Glutamatergic neuron (in vitro differentiated cells): ENCODE measurements at regions not wholly inside any gene's neighbourhood (a gene's known extent, or its start where the extent isn't known, plus 50 kb on each side); places are given as distances from the start of the nearest gene placed in this dataset.
A peak's percentile ranks its signal among the peaks of the same experiment; 100 is the strongest.

Experiments
- DNase-seq: peaks from one replicate; pipeline ENCODE4 v3.0.0; 2022
- H3K27ac Mint-ChIP-seq: one replicate; pipeline ENCODE4 v1.8.0; 2020; ENCODE audit warnings: mild to moderate bottlenecking, mixed read lengths, inconsistent platforms; ENCODE audit not compliant: unreplicated experiment
- H3K27me3 Mint-ChIP-seq: one replicate; pipeline ENCODE4 v1.8.0; 2020; ENCODE audit warnings: mild to moderate bottlenecking, moderate library complexity, mixed read lengths, inconsistent platforms; ENCODE audit not compliant: unreplicated experiment
- H3K36me3 Mint-ChIP-seq: one replicate; pipeline ENCODE4 v1.8.0; 2020; ENCODE audit warnings: mild to moderate bottlenecking, mixed read lengths, inconsistent platforms; ENCODE audit not compliant: unreplicated experiment
- H3K4me1 Mint-ChIP-seq: one replicate; pipeline ENCODE4 v1.8.0; 2020; ENCODE audit warnings: mild to moderate bottlenecking, low read depth, mixed read lengths, inconsistent platforms; ENCODE audit not compliant: unreplicated experiment
- H3K4me3 Mint-ChIP-seq: one replicate; pipeline ENCODE4 v1.8.0; 2020; ENCODE audit warnings: mild to moderate bottlenecking, mixed read lengths, inconsistent platforms; ENCODE audit not compliant: unreplicated experiment
- H3K9me3 Mint-ChIP-seq: one replicate; pipeline ENCODE4 v1.8.0; 2020; ENCODE audit warnings: mild to moderate bottlenecking, moderate library complexity, mixed read lengths, inconsistent platforms; ENCODE audit not compliant: unreplicated experiment
- TF ChIP-seq, protein P1 (sequence below): fragments of 200-600 bp; sonication (generic); IDR thresholded peaks from one replicate; pipeline ENCODE4 v1.5.0; 2021; ENCODE audit not compliant: partially characterized antibody, unreplicated experiment

DNA sequence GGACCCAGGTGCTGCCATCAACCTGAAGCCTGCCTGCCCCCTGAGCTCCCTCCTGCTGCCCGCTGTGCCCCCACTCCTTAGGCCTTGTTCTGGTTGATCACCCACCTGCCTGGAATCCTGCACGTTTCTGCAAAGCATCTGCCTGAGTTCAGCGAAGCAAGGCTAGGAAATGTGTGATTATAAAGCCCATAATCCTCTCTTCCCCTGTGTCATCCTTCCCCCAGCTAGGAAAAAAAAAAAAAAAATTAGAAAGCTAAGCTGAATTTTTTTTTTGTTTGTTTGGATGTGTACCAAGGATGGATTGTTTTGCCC lies 93.2 kb downstream of the FOXA2 start:
- Mint-ChIP-seq H3K27ac (no peak overlapping the region), H3K27me3 (no peaks in the 10 kb centered on the region), H3K4me3 (no peak overlapping the region), H3K36me3 (no peaks in the 10 kb centered on the region), H3K9me3 (no peaks in the 10 kb centered on the region), H3K4me1 (peaks cover 2% of the 10 kb centered on the region)
- DNase-seq = no peak
- TF ChIP-seq, protein P1, sequence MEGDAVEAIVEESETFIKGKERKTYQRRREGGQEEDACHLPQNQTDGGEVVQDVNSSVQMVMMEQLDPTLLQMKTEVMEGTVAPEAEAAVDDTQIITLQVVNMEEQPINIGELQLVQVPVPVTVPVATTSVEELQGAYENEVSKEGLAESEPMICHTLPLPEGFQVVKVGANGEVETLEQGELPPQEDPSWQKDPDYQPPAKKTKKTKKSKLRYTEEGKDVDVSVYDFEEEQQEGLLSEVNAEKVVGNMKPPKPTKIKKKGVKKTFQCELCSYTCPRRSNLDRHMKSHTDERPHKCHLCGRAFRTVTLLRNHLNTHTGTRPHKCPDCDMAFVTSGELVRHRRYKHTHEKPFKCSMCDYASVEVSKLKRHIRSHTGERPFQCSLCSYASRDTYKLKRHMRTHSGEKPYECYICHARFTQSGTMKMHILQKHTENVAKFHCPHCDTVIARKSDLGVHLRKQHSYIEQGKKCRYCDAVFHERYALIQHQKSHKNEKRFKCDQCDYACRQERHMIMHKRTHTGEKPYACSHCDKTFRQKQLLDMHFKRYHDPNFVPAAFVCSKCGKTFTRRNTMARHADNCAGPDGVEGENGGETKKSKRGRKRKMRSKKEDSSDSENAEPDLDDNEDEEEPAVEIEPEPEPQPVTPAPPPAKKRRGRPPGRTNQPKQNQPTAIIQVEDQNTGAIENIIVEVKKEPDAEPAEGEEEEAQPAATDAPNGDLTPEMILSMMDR = no peak

DNA sequence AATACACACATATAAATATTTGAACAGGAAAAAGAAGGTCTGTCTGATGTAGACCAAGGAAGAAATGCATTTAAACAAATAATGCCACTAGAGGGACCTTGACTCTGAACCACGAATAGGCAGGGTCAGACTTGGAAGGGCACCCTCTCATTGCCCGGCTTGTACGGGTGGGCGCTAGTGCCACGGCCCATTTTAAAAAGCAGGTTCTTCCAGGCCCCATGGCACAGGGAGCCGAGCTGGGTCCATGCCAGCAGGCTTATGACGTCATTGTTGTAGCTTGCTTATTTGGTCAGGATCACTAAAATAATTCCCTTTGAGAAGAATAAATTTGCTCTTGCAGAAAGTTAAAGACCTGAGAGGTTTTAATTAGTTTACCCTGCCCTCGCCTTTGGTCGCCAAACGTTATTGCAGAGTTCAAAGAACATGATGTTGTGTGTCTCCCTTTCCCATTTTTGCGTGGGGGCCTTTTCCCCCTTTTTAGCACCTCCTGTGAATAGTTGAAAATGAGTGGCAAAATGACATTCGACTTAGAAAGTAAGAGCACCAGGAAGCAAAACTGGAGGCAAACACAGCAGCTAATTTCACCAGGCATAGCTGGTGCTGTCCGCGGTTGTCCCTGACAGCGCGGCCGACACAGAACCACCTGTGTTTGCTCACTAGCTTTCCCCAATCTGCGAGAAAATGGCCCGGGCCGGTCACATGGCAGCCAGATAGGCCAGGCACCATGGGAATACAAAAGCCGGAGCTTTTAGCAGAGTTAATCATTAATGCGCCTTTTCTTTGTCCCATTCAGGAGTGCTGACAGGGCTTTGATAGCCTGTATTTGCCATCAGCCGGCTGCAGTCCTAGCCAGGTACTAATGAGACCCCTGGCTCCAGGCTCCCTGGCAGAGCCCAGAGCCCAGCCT lies 93.8 kb downstream of the FOXA2 start:
- DNase-seq = peak; percentile 55
- Mint-ChIP-seq H3K9me3 (no peaks in the 10 kb centered on the region), H3K4me3 (no peak overlapping the region), H3K27ac (no peak overlapping the region), H3K27me3 (no peaks in the 10 kb centered on the region), H3K4me1 (peaks cover 2% of the 10 kb centered on the region), H3K36me3 (no peaks in the 10 kb centered on the region)
- TF ChIP-seq, protein P1 = no peak

DNA sequence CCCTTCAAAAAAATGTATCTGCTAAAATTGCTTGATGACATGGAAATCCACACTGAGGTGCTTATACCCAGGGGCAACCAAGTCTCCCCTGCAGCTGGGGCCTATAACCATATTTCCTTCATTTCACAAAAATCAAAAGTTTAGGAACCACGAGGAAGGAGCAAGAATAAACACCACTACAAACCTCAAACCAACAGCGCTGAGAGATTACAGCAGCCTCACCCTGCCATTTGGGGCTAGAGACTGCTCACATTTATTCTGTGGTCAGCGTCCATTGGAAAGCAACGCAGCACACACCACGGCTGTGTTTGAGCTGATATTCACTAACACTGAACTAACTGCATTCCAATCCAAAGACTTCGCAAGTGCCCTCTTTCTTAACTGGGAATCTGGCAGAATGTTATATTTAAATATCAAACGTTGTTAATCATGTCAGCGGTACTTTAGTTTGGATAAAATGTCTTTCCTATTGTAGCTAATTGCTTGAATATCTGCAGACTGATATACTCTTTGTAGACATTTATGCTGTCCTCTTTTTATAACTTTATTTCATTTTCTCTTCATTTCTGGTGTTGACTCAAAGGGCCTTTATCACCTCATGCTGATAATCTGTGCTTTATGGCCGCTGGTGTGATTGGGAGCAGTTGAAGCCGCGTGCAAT lies 94.6 kb downstream of the FOXA2 start:
- H3K4me3 Mint-ChIP-seq = no peak overlapping the region
- TF ChIP-seq, protein P1 = no peak
- H3K27ac Mint-ChIP-seq = no peak overlapping the region
- H3K36me3 Mint-ChIP-seq = no peaks in the 10 kb centered on the region
- H3K9me3 Mint-ChIP-seq = no peaks in the 10 kb centered on the region
- peaks cover 2% of the 10 kb centered on the region for H3K4me1 Mint-ChIP-seq
- no peak for DNase-seq
- H3K27me3 Mint-ChIP-seq = no peaks in the 10 kb centered on the region

DNA sequence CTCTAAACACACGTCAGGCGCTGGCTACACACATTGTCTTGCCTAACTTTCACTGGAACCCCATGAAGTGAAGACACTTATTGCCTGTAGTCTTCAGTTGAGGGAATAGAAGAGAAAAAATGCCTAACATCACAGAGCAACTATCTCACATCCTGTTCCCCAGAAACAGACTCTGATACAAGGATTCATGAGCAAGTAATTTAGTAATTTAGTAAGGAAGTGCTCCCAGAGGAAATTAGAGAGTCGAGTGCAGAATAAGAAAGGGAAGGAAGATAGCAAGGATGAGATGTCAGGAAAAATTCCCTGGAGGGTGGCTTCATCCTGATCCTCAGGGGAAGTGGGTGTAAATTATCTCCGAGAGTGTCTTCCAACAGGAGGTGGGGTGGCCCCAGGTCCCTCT lies 104.0 kb downstream of the FOXA2 start:
- DNase-seq = no peak
- H3K9me3 Mint-ChIP-seq = peaks cover 2% of the 10 kb centered on the region
- H3K27me3 Mint-ChIP-seq = no peaks in the 10 kb centered on the region
- no peak overlapping the region for H3K4me3 Mint-ChIP-seq
- H3K27ac Mint-ChIP-seq = no peak overlapping the region
- H3K4me1 Mint-ChIP-seq = no peaks in the 10 kb centered on the region
- peaks cover 6% of the 10 kb centered on the region for H3K36me3 Mint-ChIP-seq
- TF ChIP-seq, protein P1 = no peak

DNA sequence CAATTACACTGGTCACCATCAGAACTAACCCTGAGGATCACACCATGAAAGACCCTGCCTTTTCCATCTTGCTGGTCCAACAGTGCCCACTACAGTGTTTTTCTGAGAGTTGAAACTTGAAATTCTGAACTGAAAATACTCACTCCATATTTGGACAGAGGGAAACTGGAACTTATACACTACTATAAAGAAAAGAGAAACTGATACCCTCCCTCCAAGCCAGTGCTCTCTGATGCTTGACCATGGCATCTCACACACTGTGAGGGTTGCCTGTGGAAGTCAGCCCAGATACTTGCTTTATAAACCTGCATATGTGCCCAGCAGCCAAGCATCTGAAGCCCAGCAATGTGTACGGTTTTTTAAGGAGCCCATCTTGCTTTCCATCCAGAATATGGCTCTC lies 108.7 kb downstream of the FOXA2 start:
- H3K27me3 Mint-ChIP-seq = no peaks in the 10 kb centered on the region

More for the DNA sequence above, 108.7 kb downstream of the FOXA2 start:
- H3K27ac Mint-ChIP-seq = no peak overlapping the region
- peaks cover 3% of the 10 kb centered on the region for H3K4me1 Mint-ChIP-seq
- peaks cover 6% of the 10 kb centered on the region for H3K36me3 Mint-ChIP-seq
- H3K4me3 Mint-ChIP-seq = no peak overlapping the region
- H3K9me3 Mint-ChIP-seq = no peaks in the 10 kb centered on the region
- no peak for DNase-seq
- TF ChIP-seq, protein P1 = no peak
